ENCODE measurements at regions not wholly inside any gene's neighbourhood (a gene's known extent, or its start where the extent isn't known, plus 50 kb on each side); places are given as distances from the start of the nearest gene placed in this dataset.

GRCh38 chr12:58301038-58301729 lies 359.8 kb downstream of the ATP23 start:
- no peaks in the 10 kb centered on the region for H3F3A ChIP-seq (ENCODE audit: control insufficient read depth, insufficient read depth)
- no peak for TF ChIP-seq EZH2phosphoT487 (IDR thresholded peaks at IDR 0.05; ENCODE audit: borderline replicate concordance, low read length)
- no peak for TF ChIP-seq CTCF (IDR thresholded peaks at IDR 0.05; ENCODE audit: low read depth, low read length, poor library complexity, severe bottlenecking)
- no peaks in the 10 kb centered on the region for H3K36me3 ChIP-seq (ENCODE audit: control insufficient read depth, low read length)
- H3K4me3 ChIP-seq (ENCODE audit: low read length) = no peak overlapping the region
- H3K9me3 ChIP-seq (ENCODE audit: control insufficient read depth, insufficient read depth, low read length) = no peaks in the 10 kb centered on the region
- H3K79me2 ChIP-seq (ENCODE audit: control insufficient read depth, low read length) = no peaks in the 10 kb centered on the region
- H3K4me1 ChIP-seq (ENCODE audit: control insufficient read depth, low read length) = no peaks in the 10 kb centered on the region
- no peaks in the 10 kb centered on the region for H3K27me3 ChIP-seq (ENCODE audit: control insufficient read depth, low read length)
- no peaks in the 10 kb centered on the region for H3K9me2 ChIP-seq (replicated peaks; ENCODE audit: control insufficient read depth, low read length)
- no peak overlapping the region for H3K27ac ChIP-seq (ENCODE audit: low read depth, low read length)
- H4K20me1 ChIP-seq (ENCODE audit: control insufficient read depth, insufficient read depth, low read depth, low read length) = no peaks in the 10 kb centered on the region
- no peak overlapping the region for H3K4me2 ChIP-seq (ENCODE audit: low read length)

GRCh38 chr12:58301730-58302122 lies 360.4 kb downstream of the ATP23 start:
- H3K79me2 ChIP-seq (ENCODE audit: control insufficient read depth, low read length) = no peaks in the 10 kb centered on the region
- TF ChIP-seq CTCF (IDR thresholded peaks at IDR 0.05; ENCODE audit: low read depth, low read length, poor library complexity, severe bottlenecking) = no peak
- no peak overlapping the region for H3K4me2 ChIP-seq (ENCODE audit: low read length)
- H3F3A ChIP-seq (ENCODE audit: control insufficient read depth, insufficient read depth) = no peaks in the 10 kb centered on the region
- no peak overlapping the region for H3K4me3 ChIP-seq (ENCODE audit: low read length)
- no peaks in the 10 kb centered on the region for H4K20me1 ChIP-seq (ENCODE audit: control insufficient read depth, insufficient read depth, low read depth, low read length)
- H3K4me1 ChIP-seq (ENCODE audit: control insufficient read depth, low read length) = no peaks in the 10 kb centered on the region
- no peaks in the 10 kb centered on the region for H3K9me3 ChIP-seq (ENCODE audit: control insufficient read depth, insufficient read depth, low read length)
- no peaks in the 10 kb centered on the region for H3K27me3 ChIP-seq (ENCODE audit: control insufficient read depth, low read length)
- no peak overlapping the region for H3K27ac ChIP-seq (ENCODE audit: low read depth, low read length)
- no peaks in the 10 kb centered on the region for H3K36me3 ChIP-seq (ENCODE audit: control insufficient read depth, low read length)
- no peaks in the 10 kb centered on the region for H3K9me2 ChIP-seq (replicated peaks; ENCODE audit: control insufficient read depth, low read length)

GRCh38 chr12:58302487-58303011 lies 361.2 kb downstream of the ATP23 start:
- no peaks in the 10 kb centered on the region for H3K9me2 ChIP-seq (replicated peaks; ENCODE audit: control insufficient read depth, low read length)
- H3K36me3 ChIP-seq (ENCODE audit: control insufficient read depth, low read length) = no peaks in the 10 kb centered on the region
- H3K79me2 ChIP-seq (ENCODE audit: control insufficient read depth, low read length) = no peaks in the 10 kb centered on the region
- H3F3A ChIP-seq (ENCODE audit: control insufficient read depth, insufficient read depth) = no peaks in the 10 kb centered on the region
- no peaks in the 10 kb centered on the region for H4K20me1 ChIP-seq (ENCODE audit: control insufficient read depth, insufficient read depth, low read depth, low read length)
- TF ChIP-seq CTCF (IDR thresholded peaks at IDR 0.05; ENCODE audit: low read depth, low read length, poor library complexity, severe bottlenecking) (no peak), EZH2phosphoT487 (IDR thresholded peaks at IDR 0.05; ENCODE audit: borderline replicate concordance, low read length) (no peak)
- H3K4me2 ChIP-seq (ENCODE audit: low read length) = no peak overlapping the region
- no peaks in the 10 kb centered on the region for H3K9me3 ChIP-seq (ENCODE audit: control insufficient read depth, insufficient read depth, low read length)
- H3K4me1 ChIP-seq (ENCODE audit: control insufficient read depth, low read length) = no peaks in the 10 kb centered on the region
- no peaks in the 10 kb centered on the region for H3K27me3 ChIP-seq (ENCODE audit: control insufficient read depth, low read length)
- no peak overlapping the region for H3K27ac ChIP-seq (ENCODE audit: low read depth, low read length)
- H3K4me3 ChIP-seq (ENCODE audit: low read length) = no peak overlapping the region

Measured in DOHH2 (cell line).